CD14-positive monocyte (primary cell): ENCODE measurements at regions not wholly inside any gene's neighbourhood (a gene's known extent, or its start where the extent isn't known, plus 50 kb on each side); places are given as distances from the start of the nearest gene placed in this dataset.

ENCODE experiments used
- DNase-seq, 3 donors: peaks; one replicate each; pipeline ENCODE4 v3.0.0-alpha.2; 2011 to 2022
- H2AFZ ChIP-seq: 2 replicates; pipeline ENCODE4 v1.6.0; 2012; ENCODE audit warnings: mild to moderate bottlenecking, low read depth, low read length, inconsistent platforms; ENCODE audit not compliant: insufficient read depth, poor library complexity, severe bottlenecking
- H3K27ac ChIP-seq, 2 donors: 1 replicate in 1 of 2; 2 replicates in 1 of 2; pipeline ENCODE4 v1.5.1; 2012 to 2013; ENCODE audit warnings: low read length in 2 of 2, control low read depth in 1 of 2, inconsistent platforms in 1 of 2, low read depth in 1 of 2, mild to moderate bottlenecking in 1 of 2
- H3K27me3 ChIP-seq, 2 donors: one replicate each; pipeline versions ENCODE4 v1.6.0 to v1.6.1; 2011 to 2013; ENCODE audit warnings: low read length in 2 of 2; ENCODE audit not compliant: control insufficient read depth in 2 of 2, insufficient read depth in 2 of 2
- H3K36me3 ChIP-seq, 2 donors: replicated peaks in 1 of 2; 1 replicate in 1 of 2; 2 replicates in 1 of 2; pipeline versions ENCODE4 v1.5.1 to v1.6.1; 2012 to 2013; ENCODE audit warnings: low read length in 2 of 2, control low read depth in 1 of 2, inconsistent platforms in 1 of 2, mild to moderate bottlenecking in 1 of 2; ENCODE audit not compliant: insufficient read depth in 2 of 2, control insufficient read depth in 1 of 2
- H3K4me1 ChIP-seq, 2 donors: 1 replicate in 1 of 2; 2 replicates in 1 of 2; pipeline versions ENCODE4 v1.5.1 to v1.6.1; 2012 to 2013; ENCODE audit warnings: low read length in 2 of 2, control low read depth in 1 of 2, inconsistent platforms in 1 of 2, mild to moderate bottlenecking in 1 of 2, moderate library complexity in 1 of 2; ENCODE audit not compliant: insufficient read depth in 2 of 2, control insufficient read depth in 1 of 2
- H3K4me2 ChIP-seq: replicated peaks from 2 replicates; pipeline ENCODE3; 2012; ENCODE audit warnings: low read length, moderate library complexity, mild to moderate bottlenecking; ENCODE audit not compliant: poor library complexity, severe bottlenecking; ENCODE audit errors: extremely low read depth
- H3K4me3 ChIP-seq, 3 experiments: fragments of 200-600 bp in 1 of 3; sonication (generic) in 1 of 3; replicated peaks in 1 of 3; 1 replicate in 2 of 3; 2 replicates in 1 of 3; pipeline ENCODE4 v1.5.1; 2011 to 2013; ENCODE audit warnings: low read length in 3 of 3, mild to moderate bottlenecking in 3 of 3, control low read depth in 2 of 3, low read depth in 2 of 3, inconsistent platforms in 1 of 3, moderate library complexity in 1 of 3
- H3K79me2 ChIP-seq: 2 replicates; pipeline ENCODE4 v1.6.0; 2012; ENCODE audit warnings: mild to moderate bottlenecking, control low read depth, inconsistent platforms, low read length, moderate library complexity; ENCODE audit not compliant: insufficient read depth
- H3K9ac ChIP-seq: 2 replicates; pipeline ENCODE4 v1.6.0; 2017; ENCODE audit warnings: low read length, mild to moderate bottlenecking; ENCODE audit not compliant: insufficient read depth, poor library complexity, severe bottlenecking
- H3K9me3 ChIP-seq, 2 donors: replicated peaks in 1 of 2; 1 replicate in 1 of 2; 2 replicates in 1 of 2; pipeline versions ENCODE4 v1.5.1 to v1.6.1; 2012 to 2013; ENCODE audit warnings: low read length in 2 of 2, control low read depth in 1 of 2; ENCODE audit not compliant: control insufficient read depth in 1 of 2, insufficient read depth in 1 of 2
- H4K20me1 ChIP-seq: 2 replicates; pipeline ENCODE4 v1.6.0; 2012; ENCODE audit warnings: mild to moderate bottlenecking, low read length, control low read depth, moderate library complexity; ENCODE audit not compliant: insufficient read depth
- H3K27ac Mint-ChIP-seq, 7 donors: one replicate each; pipeline ENCODE4 v1.8.0; 2020; ENCODE audit warnings: mild to moderate bottlenecking in 7 of 7, mixed read lengths in 7 of 7, moderate library complexity in 6 of 7, inconsistent platforms in 2 of 7
- H3K27me3 Mint-ChIP-seq, 3 donors: one replicate each; pipeline ENCODE4 v1.8.0; 2021 to 2022; ENCODE audit warnings: low read depth in 3 of 3, mild to moderate bottlenecking in 3 of 3, mixed read lengths in 3 of 3, moderate library complexity in 3 of 3, inconsistent platforms in 1 of 3
- H3K36me3 Mint-ChIP-seq, 2 donors: one replicate each; pipeline ENCODE4 v1.8.0; 2020; ENCODE audit warnings: mixed read lengths in 2 of 2, inconsistent platforms in 1 of 2, mild to moderate bottlenecking in 1 of 2
- H3K4me1 Mint-ChIP-seq: one replicate; pipeline ENCODE4 v1.8.0; 2020; ENCODE audit warnings: mild to moderate bottlenecking, mixed read lengths
- H3K4me3 Mint-ChIP-seq, 2 donors: one replicate each; pipeline ENCODE4 v1.8.0; 2020; ENCODE audit warnings: mild to moderate bottlenecking in 2 of 2, mixed read lengths in 2 of 2, moderate library complexity in 1 of 2
- H3K9me3 Mint-ChIP-seq, 7 donors: one replicate each; pipeline ENCODE4 v1.8.0; 2020 to 2022; ENCODE audit warnings: mixed read lengths in 7 of 7, mild to moderate bottlenecking in 6 of 7, moderate library complexity in 6 of 7, inconsistent platforms in 2 of 7
- WGBS: methylation state at CpG from one replicate; pipeline ENCODE4 v1.1.5; 2013; ENCODE audit warnings: missing lambda C conversion rate; ENCODE audit not compliant: insufficient coverage; 5-methylcytosine and 5-hydroxymethylcytosine counted together
- intact Hi-C, 2 donors: fragments of 100-400 bp; cut with micrococcal nuclease; formaldehyde crosslinking; loops; one replicate each; pipeline versions ENCODE4 v1.15.0 to v1.15.1; 2023
- TF ChIP-seq, protein P1 (sequence below): fragments of 200-600 bp; IDR thresholded peaks from one replicate; pipeline ENCODE4 v1.8.0; 2022; ENCODE audit warnings: antibody characterized with exemption, mild to moderate bottlenecking

DNA sequence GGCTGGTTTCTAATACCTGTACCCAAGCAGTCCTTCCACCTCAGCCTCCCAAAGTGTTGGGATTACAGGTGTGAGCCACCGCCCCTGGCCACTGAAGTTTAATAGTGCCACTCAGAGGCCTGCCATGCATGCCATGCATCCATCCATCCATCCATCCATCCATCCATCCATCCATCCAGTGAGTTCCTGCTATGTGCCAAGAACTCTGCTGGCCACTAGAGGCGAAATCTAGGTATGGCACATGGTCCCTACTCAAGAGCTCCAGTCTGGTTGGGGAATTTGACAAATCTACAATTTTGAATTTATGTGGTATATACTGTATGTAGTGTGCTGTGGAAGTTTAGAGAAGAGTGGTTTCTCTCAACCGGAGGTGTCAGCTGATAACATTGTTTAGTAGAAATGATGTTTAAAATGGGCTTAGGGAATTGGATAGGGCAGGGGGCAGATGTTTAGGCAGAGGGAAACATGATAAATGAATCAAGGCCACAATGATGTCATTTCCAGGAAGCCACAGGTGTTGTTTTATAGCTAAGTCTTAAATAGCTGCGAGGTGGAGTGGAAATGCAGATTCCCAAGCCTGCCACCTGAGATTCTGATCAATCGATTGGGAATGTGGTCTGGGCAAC, 384.4 kb upstream of the C2CD4B start:
- no peaks in the 10 kb centered on the region for H3K9me3 ChIP-seq
- intact Hi-C loops = no loop called here
- no peak overlapping the region for H2AFZ ChIP-seq
- H3K4me1 ChIP-seq = no peaks in the 10 kb centered on the region
- H3K36me3 ChIP-seq = no peaks in the 10 kb centered on the region
- H3K9me3 Mint-ChIP-seq = peaks cover 0 to 5% (median 2%) of the 10 kb centered on the region in 7 donors
- H3K27me3 ChIP-seq = no peaks in the 10 kb centered on the region
- 91% methylated on average over 4 of the region's 5 CpGs for WGBS
- TF ChIP-seq, protein P1, sequence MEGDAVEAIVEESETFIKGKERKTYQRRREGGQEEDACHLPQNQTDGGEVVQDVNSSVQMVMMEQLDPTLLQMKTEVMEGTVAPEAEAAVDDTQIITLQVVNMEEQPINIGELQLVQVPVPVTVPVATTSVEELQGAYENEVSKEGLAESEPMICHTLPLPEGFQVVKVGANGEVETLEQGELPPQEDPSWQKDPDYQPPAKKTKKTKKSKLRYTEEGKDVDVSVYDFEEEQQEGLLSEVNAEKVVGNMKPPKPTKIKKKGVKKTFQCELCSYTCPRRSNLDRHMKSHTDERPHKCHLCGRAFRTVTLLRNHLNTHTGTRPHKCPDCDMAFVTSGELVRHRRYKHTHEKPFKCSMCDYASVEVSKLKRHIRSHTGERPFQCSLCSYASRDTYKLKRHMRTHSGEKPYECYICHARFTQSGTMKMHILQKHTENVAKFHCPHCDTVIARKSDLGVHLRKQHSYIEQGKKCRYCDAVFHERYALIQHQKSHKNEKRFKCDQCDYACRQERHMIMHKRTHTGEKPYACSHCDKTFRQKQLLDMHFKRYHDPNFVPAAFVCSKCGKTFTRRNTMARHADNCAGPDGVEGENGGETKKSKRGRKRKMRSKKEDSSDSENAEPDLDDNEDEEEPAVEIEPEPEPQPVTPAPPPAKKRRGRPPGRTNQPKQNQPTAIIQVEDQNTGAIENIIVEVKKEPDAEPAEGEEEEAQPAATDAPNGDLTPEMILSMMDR = peak; percentile 52
- no peak overlapping the region for H3K27ac ChIP-seq
- peak in 1 of 3 donors; percentile 5 for DNase-seq
- H3K27me3 Mint-ChIP-seq = peaks cover 0 to 2% (median 2%) of the 10 kb centered on the region in 3 donors
- H3K4me3 ChIP-seq = no peak overlapping the region
- H3K79me2 ChIP-seq = no peaks in the 10 kb centered on the region
- H3K4me2 ChIP-seq = no peak overlapping the region
- H4K20me1 ChIP-seq = no peaks in the 10 kb centered on the region
- H3K9ac ChIP-seq = no peak overlapping the region
- H3K27ac Mint-ChIP-seq = peak overlapping the region in 1 of 7 donors; percentile 52
- no peaks in the 10 kb centered on the region for H3K36me3 Mint-ChIP-seq
- H3K4me1 Mint-ChIP-seq = no peaks in the 10 kb centered on the region
- no peak overlapping the region for H3K4me3 Mint-ChIP-seq

DNA sequence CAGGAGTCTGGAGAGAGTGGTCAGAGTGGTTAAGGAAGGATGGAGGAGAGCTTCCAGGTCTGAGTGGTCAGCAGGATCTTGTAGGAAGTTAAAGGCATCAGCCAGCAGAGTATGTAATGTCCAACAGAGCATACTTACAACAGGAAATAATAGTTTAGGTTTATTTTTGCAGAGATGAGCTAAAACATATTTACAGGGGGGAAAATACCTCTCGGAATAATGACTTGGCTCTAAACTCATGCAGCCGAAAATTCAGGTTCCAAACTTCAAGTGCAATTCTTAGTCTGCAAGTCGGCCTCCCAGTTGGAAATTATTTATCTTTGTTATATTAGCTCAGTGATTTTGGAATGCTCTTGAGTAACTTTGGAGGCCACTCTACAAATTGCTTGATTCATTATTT, 385.0 kb upstream of the C2CD4B start:
- 100% methylated on average over 1 of the region's 3 CpGs for WGBS
- DNase-seq = no peak
- no peaks in the 10 kb centered on the region for H3K36me3 Mint-ChIP-seq

More for the DNA sequence above, 385.0 kb upstream of the C2CD4B start:
- peak overlapping the region in 1 of 7 donors; percentile 52 for H3K27ac Mint-ChIP-seq
- H3K9me3 Mint-ChIP-seq = peaks cover 0 to 5% (median 2%) of the 10 kb centered on the region in 7 donors
- Histone ChIP-seq H3K9ac (no peak overlapping the region), H3K9me3 (no peaks in the 10 kb centered on the region), H2AFZ (no peak overlapping the region), H3K27ac (no peak overlapping the region), H4K20me1 (no peaks in the 10 kb centered on the region), H3K79me2 (no peaks in the 10 kb centered on the region), H3K4me1 (no peaks in the 10 kb centered on the region), H3K4me2 (no peak overlapping the region), H3K4me3 (no peak overlapping the region), H3K27me3 (no peaks in the 10 kb centered on the region), H3K36me3 (no peaks in the 10 kb centered on the region)
- intact Hi-C loops = no loop called here
- H3K27me3 Mint-ChIP-seq = peaks cover 0 to 2% (median 2%) of the 10 kb centered on the region in 3 donors
- no peaks in the 10 kb centered on the region for H3K4me1 Mint-ChIP-seq
- no peak overlapping the region for H3K4me3 Mint-ChIP-seq
- TF ChIP-seq, protein P1 = no peak
